ENCODE measurements at regions not wholly inside any gene's neighbourhood (a gene's known extent, or its start where the extent isn't known, plus 50 kb on each side); places are given as distances from the start of the nearest gene placed in this dataset.
A peak's percentile ranks its signal among the peaks of the same experiment; 100 is the strongest.
"Not testable (repeated sequence)": the region's sequence is repeated elsewhere in the genome, so short reads cannot be mapped to it uniquely, and the experiment has no call there.

GRCh38 chr12:11986165-11986564, 84.6 kb upstream of the BCL2L14 start:
- Histone ChIP-seq H3K27me3 (replicated peaks; ENCODE audit: insufficient read depth) (no peaks in the 10 kb centered on the region), H3K4me1 (ENCODE audit: insufficient read depth) (peaks cover 10% of the 10 kb centered on the region), H3K27ac (no peak overlapping the region), H3F3A (ENCODE audit: insufficient read depth) (peaks cover 11% of the 10 kb centered on the region), H3K9me3 (ENCODE audit: low read depth) (no peaks in the 10 kb centered on the region), H2AFZ (no peak overlapping the region), H3K79me2 (ENCODE audit: insufficient read depth) (no peaks in the 10 kb centered on the region), H4K20me1 (ENCODE audit: insufficient read depth) (no peaks in the 10 kb centered on the region), H3K4me3 (no peak overlapping the region), H3K9ac (no peak overlapping the region), H3K9me2 (ENCODE audit: insufficient read depth) (peaks cover 11% of the 10 kb centered on the region; the same call in 1 of the 2 replicates), H3K36me3 (ENCODE audit: low read depth) (no peaks in the 10 kb centered on the region), H3K4me2 (ENCODE audit: unreplicated experiment) (no peak overlapping the region)
- TF ChIP-seq EZH2phosphoT487 (IDR thresholded peaks at IDR 0.05; ENCODE audit: insufficient read depth, low read depth) (no peak), EZH2 (IDR thresholded peaks at IDR 0.05; ENCODE audit: insufficient read depth, poor library complexity, severe bottlenecking) (no peak)
- in situ Hi-C loops (cut with MboI): no loop called here
- DNase-seq: no peak
- 75 to 77% methylated on average over 5 of the region's 5 CpGs for WGBS, 2 experiments (ENCODE audit: low coverage in 1 of 2, low lambda C conversion rate in 2 of 2, missing lambda C conversion rate in 2 of 2)

GRCh38 chr12:11987901-11988300, 82.8 kb upstream of the BCL2L14 start:
- in situ Hi-C loops (cut with MboI): no loop called here
- H3K79me2 ChIP-seq (ENCODE audit: insufficient read depth): no peaks in the 10 kb centered on the region
- H3K27me3 ChIP-seq (replicated peaks; ENCODE audit: insufficient read depth): no peaks in the 10 kb centered on the region
- no peak overlapping the region for H3K4me3 ChIP-seq
- H3K9me2 ChIP-seq (ENCODE audit: insufficient read depth): 0 out of 2 replicates have a peak, but pooled peaks cover 3% of the 10 kb centered on the region
- no peak overlapping the region for H3K27ac ChIP-seq
- 54 to 56% methylated on average over 4 of the region's 4 CpGs for WGBS, 2 experiments (ENCODE audit: low coverage in 1 of 2, low lambda C conversion rate in 2 of 2, missing lambda C conversion rate in 2 of 2)
- H4K20me1 ChIP-seq (ENCODE audit: insufficient read depth): no peaks in the 10 kb centered on the region
- no peak for TF ChIP-seq EZH2 (IDR thresholded peaks at IDR 0.05; ENCODE audit: insufficient read depth, poor library complexity, severe bottlenecking)
- TF ChIP-seq EZH2phosphoT487 (IDR thresholded peaks at IDR 0.05; ENCODE audit: insufficient read depth, low read depth): no peak
- H3K4me1 ChIP-seq (ENCODE audit: insufficient read depth): no peaks in the 10 kb centered on the region
- H2AFZ ChIP-seq: no peak overlapping the region
- H3F3A ChIP-seq (ENCODE audit: insufficient read depth): no peaks in the 10 kb centered on the region
- H3K36me3 ChIP-seq (ENCODE audit: low read depth): no peaks in the 10 kb centered on the region
- no peak overlapping the region for H3K9ac ChIP-seq
- DNase-seq: no peak
- H3K4me2 ChIP-seq (ENCODE audit: unreplicated experiment): no peak overlapping the region
- H3K9me3 ChIP-seq (ENCODE audit: low read depth): no peaks in the 10 kb centered on the region

- WGBS, 2 experiments (ENCODE audit: low coverage in 1 of 2, low lambda C conversion rate in 2 of 2, missing lambda C conversion rate in 2 of 2): 75 to 76% methylated on average over 4 of the region's 4 CpGs
- Histone ChIP-seq H3K4me3 (no peak overlapping the region), H3K79me2 (ENCODE audit: insufficient read depth) (no peaks in the 10 kb centered on the region), H3K9me2 (ENCODE audit: insufficient read depth) (no peaks in the 10 kb centered on the region), H3K4me2 (ENCODE audit: unreplicated experiment) (no peak overlapping the region), H3K9me3 (ENCODE audit: low read depth) (no peaks in the 10 kb centered on the region), H3F3A (ENCODE audit: insufficient read depth) (no peaks in the 10 kb centered on the region), H3K27me3 (replicated peaks; ENCODE audit: insufficient read depth) (no peaks in the 10 kb centered on the region), H3K27ac (no peak overlapping the region), H3K4me1 (ENCODE audit: insufficient read depth) (no peaks in the 10 kb centered on the region), H2AFZ (no peak overlapping the region), H4K20me1 (ENCODE audit: insufficient read depth) (no peaks in the 10 kb centered on the region), H3K36me3 (ENCODE audit: low read depth) (no peaks in the 10 kb centered on the region), H3K9ac (no peak overlapping the region)
- in situ Hi-C loops (cut with MboI): no loop called here
- TF ChIP-seq EZH2 (IDR thresholded peaks at IDR 0.05; ENCODE audit: insufficient read depth, poor library complexity, severe bottlenecking): no peak
- peak; percentile 38 for DNase-seq
Observed at GRCh38 chr12:11991604-11992003, 79.1 kb upstream of the BCL2L14 start.

- Histone ChIP-seq H3K4me3 (no peak overlapping the region), H3K9me2 (ENCODE audit: insufficient read depth) (no peaks in the 10 kb centered on the region), H3K79me2 (ENCODE audit: insufficient read depth) (no peaks in the 10 kb centered on the region), H3F3A (ENCODE audit: insufficient read depth) (no peaks in the 10 kb centered on the region), H3K27ac (no peak overlapping the region), H3K27me3 (replicated peaks; ENCODE audit: insufficient read depth) (no peaks in the 10 kb centered on the region), H4K20me1 (ENCODE audit: insufficient read depth) (no peaks in the 10 kb centered on the region), H3K9ac (no peak overlapping the region), H3K4me1 (ENCODE audit: insufficient read depth) (no peaks in the 10 kb centered on the region), H3K36me3 (ENCODE audit: low read depth) (no peaks in the 10 kb centered on the region), H3K9me3 (ENCODE audit: low read depth) (no peaks in the 10 kb centered on the region), H3K4me2 (ENCODE audit: unreplicated experiment) (no peak overlapping the region), H2AFZ (no peak overlapping the region)
- TF ChIP-seq EZH2phosphoT487 (IDR thresholded peaks at IDR 0.05; ENCODE audit: insufficient read depth, low read depth) (no peak), EZH2 (IDR thresholded peaks at IDR 0.05; ENCODE audit: insufficient read depth, poor library complexity, severe bottlenecking) (no peak)
- in situ Hi-C loops (cut with MboI): no loop called here
- DNase-seq: no peak
- WGBS, 2 experiments (ENCODE audit: low coverage in 1 of 2, low lambda C conversion rate in 2 of 2, missing lambda C conversion rate in 2 of 2): 89 to 90% methylated on average over 3 of the region's 3 CpGs
Observed at GRCh38 chr12:11992515-11992914, 78.2 kb upstream of the BCL2L14 start.

GRCh38 chr12:11998307-11998943, 72.3 kb upstream of the BCL2L14 start:
- H3K36me3 ChIP-seq (ENCODE audit: low read depth); DNase-seq; H4K20me1 ChIP-seq (ENCODE audit: insufficient read depth); H3K9me3 ChIP-seq (ENCODE audit: low read depth); H3K27ac ChIP-seq; H3K79me2 ChIP-seq (ENCODE audit: insufficient read depth); H3K4me2 ChIP-seq (ENCODE audit: unreplicated experiment); H3K4me3 ChIP-seq; H2AFZ ChIP-seq; H3K27me3 ChIP-seq (replicated peaks; ENCODE audit: insufficient read depth); H3F3A ChIP-seq (ENCODE audit: insufficient read depth); H3K9me2 ChIP-seq (ENCODE audit: insufficient read depth); H3K4me1 ChIP-seq (ENCODE audit: insufficient read depth); in situ Hi-C loops (cut with MboI); H3K9ac ChIP-seq: not testable (repeated sequence)
- 79 to 81% methylated on average over 7 of the region's 7 CpGs for WGBS, 2 experiments (ENCODE audit: low coverage in 1 of 2, low lambda C conversion rate in 2 of 2, missing lambda C conversion rate in 2 of 2)
